ENCODE measurements at regions not wholly inside any gene's neighbourhood (a gene's known extent, or its start where the extent isn't known, plus 50 kb on each side); places are given as distances from the start of the nearest gene placed in this dataset.

GRCh38 chr3:82654708-82655107 is 893.3 kb upstream of the GBE1 start:
- H3K9me3 ChIP-seq (ENCODE audit: control insufficient read depth, insufficient read depth, low read length), result no peaks in the 10 kb centered on the region
- H3K27me3 ChIP-seq (ENCODE audit: control insufficient read depth, insufficient read depth, low read length), result no peaks in the 10 kb centered on the region
- H3K27ac ChIP-seq (ENCODE audit: low read depth, low read length), result no peak overlapping the region
- no peaks in the 10 kb centered on the region for H3K36me3 ChIP-seq (ENCODE audit: control insufficient read depth, insufficient read depth, low read length)
- H3K4me3 ChIP-seq (ENCODE audit: low read depth, low read length), result no peak overlapping the region
- DNase-seq (ENCODE audit: low read depth in 4 of 6, low spot score in 6 of 6), result no peak
- H3K4me1 ChIP-seq (ENCODE audit: control insufficient read depth, insufficient read depth, low read length), result no peaks in the 10 kb centered on the region
- 86% methylated on average over 1 of the region's 3 CpGs for WGBS (ENCODE audit: insufficient coverage)

GRCh38 chr3:82643948-82644347 is 882.5 kb upstream of the GBE1 start:
- no peaks in the 10 kb centered on the region for H3K36me3 ChIP-seq (ENCODE audit: control insufficient read depth, insufficient read depth, low read length)
- H3K9me3 ChIP-seq (ENCODE audit: control insufficient read depth, insufficient read depth, low read length), result no peaks in the 10 kb centered on the region
- H3K4me1 ChIP-seq (ENCODE audit: control insufficient read depth, insufficient read depth, low read length), result no peaks in the 10 kb centered on the region
- DNase-seq (ENCODE audit: low read depth in 4 of 6, low spot score in 6 of 6), result no peak
- H3K27ac ChIP-seq (ENCODE audit: low read depth, low read length), result no peak overlapping the region
- H3K4me3 ChIP-seq (ENCODE audit: low read depth, low read length), result no peak overlapping the region
- no peaks in the 10 kb centered on the region for H3K27me3 ChIP-seq (ENCODE audit: control insufficient read depth, insufficient read depth, low read length)

GRCh38 chr3:82641701-82642100 is 880.3 kb upstream of the GBE1 start:
- no peak for DNase-seq (ENCODE audit: low read depth in 4 of 6, low spot score in 6 of 6)
- Histone ChIP-seq H3K9me3 (ENCODE audit: control insufficient read depth, insufficient read depth, low read length) (no peaks in the 10 kb centered on the region), H3K4me3 (ENCODE audit: low read depth, low read length) (no peak overlapping the region), H3K4me1 (ENCODE audit: control insufficient read depth, insufficient read depth, low read length) (no peaks in the 10 kb centered on the region), H3K27me3 (ENCODE audit: control insufficient read depth, insufficient read depth, low read length) (no peaks in the 10 kb centered on the region), H3K27ac (ENCODE audit: low read depth, low read length) (no peak overlapping the region), H3K36me3 (ENCODE audit: control insufficient read depth, insufficient read depth, low read length) (no peaks in the 10 kb centered on the region)
- WGBS (ENCODE audit: insufficient coverage), result no CpG with 5 or more reads among the region's 2 CpGs

GRCh38 chr3:82640254-82640653 is 878.8 kb upstream of the GBE1 start:
- H3K36me3 ChIP-seq (ENCODE audit: control insufficient read depth, insufficient read depth, low read length), result no peaks in the 10 kb centered on the region
- H3K9me3 ChIP-seq (ENCODE audit: control insufficient read depth, insufficient read depth, low read length), result no peaks in the 10 kb centered on the region
- no peak for DNase-seq (ENCODE audit: low read depth in 4 of 6, low spot score in 6 of 6)
- H3K4me3 ChIP-seq (ENCODE audit: low read depth, low read length), result no peak overlapping the region
- no peaks in the 10 kb centered on the region for H3K4me1 ChIP-seq (ENCODE audit: control insufficient read depth, insufficient read depth, low read length)
- H3K27me3 ChIP-seq (ENCODE audit: control insufficient read depth, insufficient read depth, low read length), result no peaks in the 10 kb centered on the region
- 84% methylated on average over 3 of the region's 3 CpGs for WGBS (ENCODE audit: insufficient coverage)
- H3K27ac ChIP-seq (ENCODE audit: low read depth, low read length), result no peak overlapping the region

- H3K36me3 ChIP-seq (ENCODE audit: control insufficient read depth, insufficient read depth, low read length), result no peaks in the 10 kb centered on the region
- no CpG with 5 or more reads among the region's 5 CpGs for WGBS (ENCODE audit: insufficient coverage)
- H3K27ac ChIP-seq (ENCODE audit: low read depth, low read length), result no peak overlapping the region
Measured at GRCh38 chr3:82637574-82637973, 876.1 kb upstream of the GBE1 start.

GRCh38 chr3:82636177-82636576 is 874.7 kb upstream of the GBE1 start:
- no peak overlapping the region for H3K27ac ChIP-seq (ENCODE audit: low read depth, low read length)
- H3K4me1 ChIP-seq (ENCODE audit: control insufficient read depth, insufficient read depth, low read length), result no peaks in the 10 kb centered on the region

More at GRCh38 chr3:82637574-82637973, 876.1 kb upstream of the GBE1 start:
- no peaks in the 10 kb centered on the region for H3K27me3 ChIP-seq (ENCODE audit: control insufficient read depth, insufficient read depth, low read length)
- H3K4me1 ChIP-seq (ENCODE audit: control insufficient read depth, insufficient read depth, low read length), result no peaks in the 10 kb centered on the region
- H3K4me3 ChIP-seq (ENCODE audit: low read depth, low read length), result no peak overlapping the region
- DNase-seq (ENCODE audit: low read depth in 4 of 6, low spot score in 6 of 6), result no peak
- H3K9me3 ChIP-seq (ENCODE audit: control insufficient read depth, insufficient read depth, low read length), result no peaks in the 10 kb centered on the region

GRCh38 chr3:82633319-82633718 is 871.9 kb upstream of the GBE1 start:
- H3K27me3 ChIP-seq (ENCODE audit: control insufficient read depth, insufficient read depth, low read length), result no peaks in the 10 kb centered on the region
- H3K36me3 ChIP-seq (ENCODE audit: control insufficient read depth, insufficient read depth, low read length), result no peaks in the 10 kb centered on the region
- DNase-seq (ENCODE audit: low read depth in 4 of 6, low spot score in 6 of 6), result peak in 1 of 6 donors; percentile 18
- H3K4me1 ChIP-seq (ENCODE audit: control insufficient read depth, insufficient read depth, low read length), result no peaks in the 10 kb centered on the region
- no peak overlapping the region for H3K27ac ChIP-seq (ENCODE audit: low read depth, low read length)
- no CpG with 5 or more reads among the region's 1 CpG for WGBS (ENCODE audit: insufficient coverage)
- no peaks in the 10 kb centered on the region for H3K9me3 ChIP-seq (ENCODE audit: control insufficient read depth, insufficient read depth, low read length)
- no peak overlapping the region for H3K4me3 ChIP-seq (ENCODE audit: low read depth, low read length)

More at GRCh38 chr3:82636177-82636576, 874.7 kb upstream of the GBE1 start:
- Histone ChIP-seq H3K36me3 (ENCODE audit: control insufficient read depth, insufficient read depth, low read length) (no peaks in the 10 kb centered on the region), H3K27me3 (ENCODE audit: control insufficient read depth, insufficient read depth, low read length) (no peaks in the 10 kb centered on the region), H3K9me3 (ENCODE audit: control insufficient read depth, insufficient read depth, low read length) (no peaks in the 10 kb centered on the region), H3K4me3 (ENCODE audit: low read depth, low read length) (no peak overlapping the region)
- no CpG with 5 or more reads among the region's 1 CpG for WGBS (ENCODE audit: insufficient coverage)
- DNase-seq (ENCODE audit: low read depth in 4 of 6, low spot score in 6 of 6), result no peak

GRCh38 chr3:82629937-82630336 is 868.5 kb upstream of the GBE1 start:
- DNase-seq (ENCODE audit: low read depth in 4 of 6, low spot score in 6 of 6), result no peak
- Histone ChIP-seq H3K27me3 (ENCODE audit: control insufficient read depth, insufficient read depth, low read length) (no peaks in the 10 kb centered on the region), H3K36me3 (ENCODE audit: control insufficient read depth, insufficient read depth, low read length) (no peaks in the 10 kb centered on the region), H3K4me1 (ENCODE audit: control insufficient read depth, insufficient read depth, low read length) (no peaks in the 10 kb centered on the region), H3K9me3 (ENCODE audit: control insufficient read depth, insufficient read depth, low read length) (no peaks in the 10 kb centered on the region), H3K27ac (ENCODE audit: low read depth, low read length) (no peak overlapping the region), H3K4me3 (ENCODE audit: low read depth, low read length) (no peak overlapping the region)
- 100% methylated on average over 1 of the region's 3 CpGs for WGBS (ENCODE audit: insufficient coverage)

- no peaks in the 10 kb centered on the region for H3K27me3 ChIP-seq (ENCODE audit: control insufficient read depth, insufficient read depth, low read length)
- no peaks in the 10 kb centered on the region for H3K36me3 ChIP-seq (ENCODE audit: control insufficient read depth, insufficient read depth, low read length)
- DNase-seq (ENCODE audit: low read depth in 4 of 6, low spot score in 6 of 6), result no peak
- no CpG with 5 or more reads among the region's 4 CpGs for WGBS (ENCODE audit: insufficient coverage)
- H3K4me3 ChIP-seq (ENCODE audit: low read depth, low read length), result no peak overlapping the region
- no peaks in the 10 kb centered on the region for H3K4me1 ChIP-seq (ENCODE audit: control insufficient read depth, insufficient read depth, low read length)
- no peak overlapping the region for H3K27ac ChIP-seq (ENCODE audit: low read depth, low read length)
- H3K9me3 ChIP-seq (ENCODE audit: control insufficient read depth, insufficient read depth, low read length), result no peaks in the 10 kb centered on the region
Measured at GRCh38 chr3:82628385-82629014, 867.1 kb upstream of the GBE1 start.

- H3K4me1 ChIP-seq (ENCODE audit: control insufficient read depth, insufficient read depth, low read length), result no peaks in the 10 kb centered on the region
- 90% methylated on average over 2 of the region's 5 CpGs for WGBS (ENCODE audit: insufficient coverage)
- no peak overlapping the region for H3K27ac ChIP-seq (ENCODE audit: low read depth, low read length)
- H3K4me3 ChIP-seq (ENCODE audit: low read depth, low read length), result no peak overlapping the region
- no peaks in the 10 kb centered on the region for H3K36me3 ChIP-seq (ENCODE audit: control insufficient read depth, insufficient read depth, low read length)
- peak in 1 of 6 donors; percentile 25 for DNase-seq (ENCODE audit: low read depth in 4 of 6, low spot score in 6 of 6)
- H3K27me3 ChIP-seq (ENCODE audit: control insufficient read depth, insufficient read depth, low read length), result no peaks in the 10 kb centered on the region
- H3K9me3 ChIP-seq (ENCODE audit: control insufficient read depth, insufficient read depth, low read length), result no peaks in the 10 kb centered on the region
Measured at GRCh38 chr3:82627733-82628132, 866.3 kb upstream of the GBE1 start.
